SK-N-SH (cell line): ENCODE measurements at regions not wholly inside any gene's neighbourhood (a gene's known extent, or its start where the extent isn't known, plus 50 kb on each side); places are given as distances from the start of the nearest gene placed in this dataset.

Experiments
- CTCF ChIA-PET: fragments of 300-600, 350-600 bp; formaldehyde crosslinking; extraction: SDS; loops from one replicate; lab custom pipeline; 2021; lab: Yijun Ruan, JAX
- POLR2A ChIA-PET: fragments of 350-600 bp; sonication (Branson Sonifier 250); formaldehyde crosslinking; extraction: SDS; loops from one replicate; lab custom pipeline; 2020; ENCODE audit warnings: antibody characterized with exemption, inconsistent platforms; lab: Yijun Ruan, JAX
- DNase-seq: peaks from one replicate; pipeline ENCODE4 v3.0.0; 2012
- H2AFZ ChIP-seq: fragments of 200-600 bp; sonication (generic); 2 replicates; pipeline ENCODE4 v1.8.1; 2016; ENCODE audit warnings: antibody characterized with exemption, mild to moderate bottlenecking, low read depth
- H3F3A ChIP-seq: fragments of 200-600 bp; sonication (generic); replicated peaks from 2 replicates; pipeline ENCODE3; 2016; ENCODE audit warnings: antibody characterized with exemption, mild to moderate bottlenecking; ENCODE audit not compliant: insufficient read depth
- H3K27ac ChIP-seq, 2 experiments: fragments of 200-500 bp in 1 of 2; fragments of 200-600 bp in 1 of 2; sonication (Bioruptor generic) in 1 of 2; sonication (generic), shearing (Covaris generic) in 1 of 2; 2 replicates each; pipeline versions ENCODE4 v1.5.1 to v1.6.1; 2014 to 2016; ENCODE audit warnings: low read depth in 2 of 2, inconsistent platforms in 1 of 2, low read length in 1 of 2, mild to moderate bottlenecking in 1 of 2, mixed read lengths in 1 of 2
- H3K27me3 ChIP-seq: fragments of 200-600 bp; sonication (generic), shearing (Covaris generic); 2 replicates; pipeline ENCODE4 v1.6.1; 2016; ENCODE audit warnings: mixed run types; ENCODE audit not compliant: insufficient read depth
- H3K36me3 ChIP-seq, 2 experiments: fragments of 200-500 bp in 1 of 2; fragments of 200-600 bp in 1 of 2; sonication (Bioruptor generic) in 1 of 2; sonication (generic) in 1 of 2; replicated peaks in 1 of 2; 2 replicates each; pipeline versions ENCODE3 to v1.5.1; 2014 to 2016; ENCODE audit warnings: low read length in 1 of 2, mild to moderate bottlenecking in 1 of 2; ENCODE audit not compliant: insufficient read depth in 2 of 2, control insufficient read depth in 1 of 2
- H3K4me1 ChIP-seq, 2 experiments: fragments of 200-500 bp in 1 of 2; fragments of 200-600 bp in 1 of 2; sonication (Bioruptor generic) in 1 of 2; sonication (generic), shearing (Covaris generic) in 1 of 2; 2 replicates each; pipeline versions ENCODE4 v1.5.1 to v1.6.1; 2014 to 2016; ENCODE audit warnings: low read depth in 1 of 2, low read length in 1 of 2, mixed run types in 1 of 2; ENCODE audit not compliant: insufficient read depth in 2 of 2, control insufficient read depth in 1 of 2
- H3K4me2 ChIP-seq: fragments of 200-600 bp; sonication (generic), shearing (Covaris generic); 2 replicates; pipeline ENCODE4 v1.6.1; 2017; ENCODE audit warnings: mixed run types
- H3K4me3 ChIP-seq, 2 experiments: fragments of 200-500 bp in 1 of 2; fragments of 200-600 bp in 1 of 2; sonication (Bioruptor generic) in 1 of 2; sonication (generic), shearing (Covaris generic) in 1 of 2; 2 replicates each; pipeline versions ENCODE4 v1.5.1 to v1.8.1; 2014 to 2016; ENCODE audit warnings: low read depth in 2 of 2, inconsistent platforms in 1 of 2, low read length in 1 of 2, mild to moderate bottlenecking in 1 of 2, mixed read lengths in 1 of 2, moderate library complexity in 1 of 2
- H3K79me2 ChIP-seq: fragments of 200-600 bp; sonication (generic); 2 replicates; pipeline ENCODE4 v1.8.1; 2017; ENCODE audit warnings: mild to moderate bottlenecking; ENCODE audit not compliant: insufficient read depth
- H3K9ac ChIP-seq: fragments of 200-600 bp; sonication (generic); 2 replicates; pipeline ENCODE4 v1.6.1; 2017; ENCODE audit warnings: mixed run types
- H3K9me2 ChIP-seq: fragments of 200-600 bp; sonication (generic); 2 replicates; pipeline ENCODE4 v1.6.1; 2017; ENCODE audit warnings: mixed run types
- H3K9me3 ChIP-seq: fragments of 200-600 bp; sonication (generic); 2 replicates; pipeline ENCODE4 v1.6.1; 2017; ENCODE audit warnings: mixed run types, mild to moderate bottlenecking, moderate library complexity
- H4K20me1 ChIP-seq: fragments of 200-600 bp; sonication (generic); 2 replicates; pipeline ENCODE4 v1.6.1; 2017; ENCODE audit warnings: mild to moderate bottlenecking, mixed run types; ENCODE audit not compliant: insufficient read depth
- CHD2 ChIP-seq: fragments of 150-350 bp; IDR thresholded peaks from 2 replicates; pipeline ENCODE4 v1.6.1; 2018; ENCODE audit warnings: low read length; ENCODE audit not compliant: partially characterized antibody
- ELF1 ChIP-seq: IDR thresholded peaks from 2 replicates; pipeline ENCODE4 v1.4.0; 2012
- EZH2phosphoT487 ChIP-seq: fragments of 200-600 bp; sonication (generic); IDR thresholded peaks from 2 replicates; pipeline ENCODE4 v1.6.1; 2017; ENCODE audit warnings: low read depth, mixed run types, mild to moderate bottlenecking, antibody characterized with exemption, moderate library complexity, borderline replicate concordance
- FOSL2 ChIP-seq: IDR thresholded peaks from 2 replicates; pipeline ENCODE4 v1.4.0; 2012; ENCODE audit warnings: low read depth, mild to moderate bottlenecking, moderate library complexity, borderline replicate concordance
- FOXM1 ChIP-seq: IDR thresholded peaks from 2 replicates; pipeline ENCODE4 v1.4.0; 2012; ENCODE audit warnings: low read depth, mild to moderate bottlenecking
- GATA2 ChIP-seq: sonication (generic); formaldehyde crosslinking; IDR thresholded peaks from 2 replicates; pipeline ENCODE4 v1.5.0; 2020; ENCODE audit warnings: mild to moderate bottlenecking, missing genetic modification reagents
- MAX ChIP-seq: IDR thresholded peaks from 2 replicates; pipeline ENCODE4 v1.4.0; 2012; ENCODE audit warnings: low read depth
- MEF2A ChIP-seq: IDR thresholded peaks from 2 replicates; pipeline ENCODE4 v1.4.0; 2012; ENCODE audit warnings: low read depth, borderline replicate concordance
- MXI1 ChIP-seq: IDR thresholded peaks from 2 replicates; pipeline ENCODE4 v1.6.1; 2012; ENCODE audit warnings: mild to moderate bottlenecking, low read depth, low read length, improper control_type of control experiment
- NFIC ChIP-seq: IDR thresholded peaks from 2 replicates; pipeline ENCODE4 v1.4.0; 2012; ENCODE audit warnings: borderline replicate concordance
- NRF1 ChIP-seq: IDR thresholded peaks from 2 replicates; pipeline ENCODE4 v1.6.1; 2012; ENCODE audit warnings: low read depth, mild to moderate bottlenecking, low read length
- RAD21 ChIP-seq: IDR thresholded peaks from 2 replicates; pipeline ENCODE4 v1.6.1; 2012; ENCODE audit warnings: mild to moderate bottlenecking, low read length
- RFX5 ChIP-seq: IDR thresholded peaks from 2 replicates; pipeline ENCODE4 v1.6.1; 2012; ENCODE audit warnings: mild to moderate bottlenecking, improper control_type of control experiment, low read length
- SIN3A ChIP-seq: IDR thresholded peaks from 2 replicates; pipeline ENCODE4 v1.6.1; 2012; ENCODE audit warnings: low read depth, mild to moderate bottlenecking, low read length, moderate library complexity, borderline replicate concordance
- TAF1 ChIP-seq: IDR thresholded peaks from 2 replicates; pipeline ENCODE4 v1.6.1; 2012; ENCODE audit warnings: low read depth, mild to moderate bottlenecking, low read length, moderate library complexity, borderline replicate concordance
- USF2 ChIP-seq: fragments of 150-350 bp; IDR thresholded peaks from 2 replicates; pipeline ENCODE4 v1.6.1; 2017; ENCODE audit warnings: antibody characterized with exemption, low read length, low read depth, borderline replicate concordance
- WGBS: methylation state at CpG from one replicate; pipeline ENCODE4 v1.1.6; 2017; ENCODE audit warnings: low lambda C conversion rate; 5-methylcytosine and 5-hydroxymethylcytosine counted together
- TF ChIP-seq, protein P1 (sequence below): IDR thresholded peaks from 2 replicates; pipeline ENCODE4 v1.4.0; 2012; ENCODE audit warnings: low read depth, borderline replicate concordance
- TF ChIP-seq, protein P2 (sequence below): fragments of 150-350 bp; IDR thresholded peaks from 2 replicates; pipeline ENCODE4 v1.6.1; 2016; ENCODE audit warnings: mild to moderate bottlenecking, low read depth, low read length
- TF ChIP-seq, protein P3 (sequence below): fragments of 200-600 bp; sonication (generic); IDR thresholded peaks from 2 replicates; pipeline ENCODE4 v1.6.1; 2017; ENCODE audit warnings: antibody characterized with exemption, mild to moderate bottlenecking, moderate library complexity
- TF ChIP-seq, protein P4 (sequence below): IDR thresholded peaks from 2 replicates; pipeline ENCODE4; 2012

DNA sequence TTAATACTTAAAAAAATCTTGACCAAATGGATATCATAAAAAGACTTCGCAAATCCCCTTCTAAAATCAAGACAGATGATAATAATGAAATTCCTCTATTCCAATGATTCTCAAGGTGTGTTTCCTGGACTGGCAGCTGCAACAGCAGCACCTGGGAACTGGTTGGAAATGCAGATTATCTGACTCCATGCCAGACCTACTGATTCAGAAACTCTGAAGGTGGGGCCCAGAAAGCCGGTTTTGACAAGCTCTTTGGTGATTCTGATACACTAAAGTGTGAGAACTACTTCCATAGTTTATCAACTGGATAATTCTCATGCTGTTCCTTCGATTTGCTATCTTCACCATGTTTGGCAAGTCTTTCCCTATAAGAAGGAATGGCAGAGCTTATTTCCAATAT, 252.1 kb downstream of the COL12A1 start (continued):
- TF ChIP-seq, protein P1, sequence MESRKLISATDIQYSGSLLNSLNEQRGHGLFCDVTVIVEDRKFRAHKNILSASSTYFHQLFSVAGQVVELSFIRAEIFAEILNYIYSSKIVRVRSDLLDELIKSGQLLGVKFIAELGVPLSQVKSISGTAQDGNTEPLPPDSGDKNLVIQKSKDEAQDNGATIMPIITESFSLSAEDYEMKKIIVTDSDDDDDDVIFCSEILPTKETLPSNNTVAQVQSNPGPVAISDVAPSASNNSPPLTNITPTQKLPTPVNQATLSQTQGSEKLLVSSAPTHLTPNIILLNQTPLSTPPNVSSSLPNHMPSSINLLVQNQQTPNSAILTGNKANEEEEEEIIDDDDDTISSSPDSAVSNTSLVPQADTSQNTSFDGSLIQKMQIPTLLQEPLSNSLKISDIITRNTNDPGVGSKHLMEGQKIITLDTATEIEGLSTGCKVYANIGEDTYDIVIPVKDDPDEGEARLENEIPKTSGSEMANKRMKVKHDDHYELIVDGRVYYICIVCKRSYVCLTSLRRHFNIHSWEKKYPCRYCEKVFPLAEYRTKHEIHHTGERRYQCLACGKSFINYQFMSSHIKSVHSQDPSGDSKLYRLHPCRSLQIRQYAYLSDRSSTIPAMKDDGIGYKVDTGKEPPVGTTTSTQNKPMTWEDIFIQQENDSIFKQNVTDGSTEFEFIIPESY = no peak
- no peak for TF ChIP-seq FOXM1
- TF ChIP-seq, protein P2, sequence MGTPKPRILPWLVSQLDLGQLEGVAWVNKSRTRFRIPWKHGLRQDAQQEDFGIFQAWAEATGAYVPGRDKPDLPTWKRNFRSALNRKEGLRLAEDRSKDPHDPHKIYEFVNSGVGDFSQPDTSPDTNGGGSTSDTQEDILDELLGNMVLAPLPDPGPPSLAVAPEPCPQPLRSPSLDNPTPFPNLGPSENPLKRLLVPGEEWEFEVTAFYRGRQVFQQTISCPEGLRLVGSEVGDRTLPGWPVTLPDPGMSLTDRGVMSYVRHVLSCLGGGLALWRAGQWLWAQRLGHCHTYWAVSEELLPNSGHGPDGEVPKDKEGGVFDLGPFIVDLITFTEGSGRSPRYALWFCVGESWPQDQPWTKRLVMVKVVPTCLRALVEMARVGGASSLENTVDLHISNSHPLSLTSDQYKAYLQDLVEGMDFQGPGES = no peak
- no peak for TF ChIP-seq NRF1
- no peak for TF ChIP-seq MXI1
- TF ChIP-seq RFX5 = no peak
- no peak for TF ChIP-seq EZH2phosphoT487
- TF ChIP-seq ELF1 = no peak
- no peak for TF ChIP-seq NFIC
- TF ChIP-seq MAX = no peak

DNA sequence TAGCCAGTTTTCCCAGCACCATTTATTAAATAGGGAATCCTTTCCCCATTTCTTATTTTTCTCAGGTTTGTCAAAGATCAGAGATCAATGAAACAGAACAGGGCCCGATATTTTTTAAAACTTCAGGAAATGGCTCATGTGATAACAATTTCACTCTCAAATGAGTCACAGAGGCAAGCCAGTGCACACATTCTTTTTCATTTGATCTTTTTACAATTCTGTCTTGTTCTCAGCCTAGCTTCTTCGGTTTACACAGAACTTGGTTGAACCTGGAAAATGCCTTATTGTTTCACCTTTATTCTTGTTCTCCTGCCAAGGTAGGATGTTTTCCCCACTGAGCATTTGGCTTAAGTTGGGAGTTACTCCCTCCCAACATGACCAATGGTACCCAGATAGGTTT, 258.9 kb downstream of the COL12A1 start:
- Histone ChIP-seq H3K9me2 (no peaks in the 10 kb centered on the region), H2AFZ (no peak overlapping the region), H3K4me1 (no peaks in the 10 kb centered on the region), H3K79me2 (no peaks in the 10 kb centered on the region), H3K27ac (no peak overlapping the region), H3K4me2 (no peak overlapping the region), H3K9me3 (no peaks in the 10 kb centered on the region), H3K9ac (no peak overlapping the region), H3K36me3 (no peaks in the 10 kb centered on the region), H3K4me3 (no peak overlapping the region), H4K20me1 (no peaks in the 10 kb centered on the region), H3K27me3 (no peaks in the 10 kb centered on the region), H3F3A (no peaks in the 10 kb centered on the region)
- 0% methylated on average over 2 of the region's 2 CpGs for WGBS
- DNase-seq = no peak
- ChIA-PET CTCF (no interaction called here), POLR2A (no interaction called here)
- TF ChIP-seq, protein P3, sequence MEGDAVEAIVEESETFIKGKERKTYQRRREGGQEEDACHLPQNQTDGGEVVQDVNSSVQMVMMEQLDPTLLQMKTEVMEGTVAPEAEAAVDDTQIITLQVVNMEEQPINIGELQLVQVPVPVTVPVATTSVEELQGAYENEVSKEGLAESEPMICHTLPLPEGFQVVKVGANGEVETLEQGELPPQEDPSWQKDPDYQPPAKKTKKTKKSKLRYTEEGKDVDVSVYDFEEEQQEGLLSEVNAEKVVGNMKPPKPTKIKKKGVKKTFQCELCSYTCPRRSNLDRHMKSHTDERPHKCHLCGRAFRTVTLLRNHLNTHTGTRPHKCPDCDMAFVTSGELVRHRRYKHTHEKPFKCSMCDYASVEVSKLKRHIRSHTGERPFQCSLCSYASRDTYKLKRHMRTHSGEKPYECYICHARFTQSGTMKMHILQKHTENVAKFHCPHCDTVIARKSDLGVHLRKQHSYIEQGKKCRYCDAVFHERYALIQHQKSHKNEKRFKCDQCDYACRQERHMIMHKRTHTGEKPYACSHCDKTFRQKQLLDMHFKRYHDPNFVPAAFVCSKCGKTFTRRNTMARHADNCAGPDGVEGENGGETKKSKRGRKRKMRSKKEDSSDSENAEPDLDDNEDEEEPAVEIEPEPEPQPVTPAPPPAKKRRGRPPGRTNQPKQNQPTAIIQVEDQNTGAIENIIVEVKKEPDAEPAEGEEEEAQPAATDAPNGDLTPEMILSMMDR = no peak
- TF ChIP-seq MEF2A (no peak), SIN3A (no peak), NFIC (no peak), USF2 (no peak), RAD21 (no peak), GATA2 (CRISPR knock-in tag) (no peak), FOSL2 (no peak), CHD2 (no peak), TAF1 (no peak), FOXM1 (no peak), RFX5 (no peak)
- TF ChIP-seq, protein P4, sequence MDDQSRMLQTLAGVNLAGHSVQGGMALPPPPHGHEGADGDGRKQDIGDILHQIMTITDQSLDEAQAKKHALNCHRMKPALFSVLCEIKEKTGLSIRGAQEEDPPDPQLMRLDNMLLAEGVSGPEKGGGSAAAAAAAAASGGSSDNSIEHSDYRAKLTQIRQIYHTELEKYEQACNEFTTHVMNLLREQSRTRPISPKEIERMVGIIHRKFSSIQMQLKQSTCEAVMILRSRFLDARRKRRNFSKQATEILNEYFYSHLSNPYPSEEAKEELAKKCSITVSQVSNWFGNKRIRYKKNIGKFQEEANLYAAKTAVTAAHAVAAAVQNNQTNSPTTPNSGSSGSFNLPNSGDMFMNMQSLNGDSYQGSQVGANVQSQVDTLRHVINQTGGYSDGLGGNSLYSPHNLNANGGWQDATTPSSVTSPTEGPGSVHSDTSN = no peak
